GM12873 (cell line): ENCODE measurements at regions not wholly inside any gene's neighbourhood (a gene's known extent, or its start where the extent isn't known, plus 50 kb on each side); places are given as distances from the start of the nearest gene placed in this dataset.

ENCODE experiments used
- CTCF ChIP-seq: IDR thresholded peaks from 2 replicates; pipeline ENCODE4 v1.5.1; 2012; ENCODE audit warnings: low read depth, mild to moderate bottlenecking, moderate library complexity, low read length, control low read depth; ENCODE audit not compliant: insufficient read depth; ENCODE audit errors: missing control alignments

GRCh38 chr11:32325725-32326124 is 109.6 kb downstream of the WT1 start:
- no peak for TF ChIP-seq CTCF

DNA sequence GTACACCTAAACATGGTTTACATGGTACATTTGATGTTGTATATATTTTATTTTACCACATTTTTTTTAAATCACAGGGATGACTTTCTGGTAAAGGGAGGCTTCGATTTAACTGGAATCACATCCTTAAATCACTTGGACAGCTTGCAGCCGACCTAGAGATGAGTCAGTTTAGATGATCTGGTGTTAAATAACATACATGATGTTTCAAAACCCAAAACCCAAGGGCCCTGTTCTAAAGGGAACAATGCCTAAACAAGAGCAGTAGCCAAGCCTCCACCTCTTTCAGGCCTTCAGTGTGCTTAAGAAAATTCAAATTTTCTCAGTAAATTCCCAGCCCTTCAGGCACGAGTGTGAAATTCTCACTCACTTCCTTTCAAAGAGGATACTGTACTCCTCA is 108.8 kb downstream of the WT1 start:
- TF ChIP-seq CTCF, result no peak

GRCh38 chr11:32328392-32328791 is 106.9 kb downstream of the WT1 start:
- no peak for TF ChIP-seq CTCF

DNA sequence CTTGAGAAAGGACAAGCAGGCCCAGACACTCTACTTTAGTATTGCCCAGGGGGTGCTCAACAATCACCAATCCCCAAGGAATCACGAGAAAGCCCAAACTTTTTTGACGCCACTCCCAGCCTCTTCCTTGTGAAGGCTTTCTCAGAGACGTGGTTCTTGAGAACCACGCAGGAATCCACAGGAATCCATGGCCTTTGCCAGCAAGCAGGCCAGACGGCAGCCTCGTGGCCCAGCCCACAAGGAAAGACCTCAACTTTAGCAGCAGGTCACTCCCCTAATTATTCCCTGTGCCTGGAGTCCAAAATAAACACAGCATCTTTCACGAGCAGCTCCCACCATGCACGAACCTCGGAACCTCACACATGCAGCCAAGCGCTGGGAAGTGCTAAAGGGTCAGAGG is 104.2 kb downstream of the WT1 start:
- TF ChIP-seq CTCF, result no peak

DNA sequence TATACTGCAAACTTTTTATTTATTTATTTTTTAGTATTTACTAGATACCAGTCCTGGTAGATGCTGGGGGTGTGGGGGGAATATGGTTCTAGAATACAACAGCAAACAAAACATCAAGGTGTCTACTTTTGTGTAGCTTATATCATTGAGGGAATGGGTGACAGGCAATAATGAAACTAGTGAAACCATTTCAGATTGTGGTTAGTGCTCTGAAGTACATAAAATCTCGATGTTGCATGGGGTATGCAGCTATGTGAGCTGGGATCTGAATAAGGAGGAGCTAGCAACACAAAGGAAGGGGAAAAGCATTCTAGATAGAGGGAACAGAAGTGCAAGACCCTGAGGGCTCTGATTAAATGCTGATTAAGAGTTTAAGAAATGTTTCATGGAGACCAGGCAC is 103.5 kb downstream of the WT1 start:
- no peak for TF ChIP-seq CTCF

DNA sequence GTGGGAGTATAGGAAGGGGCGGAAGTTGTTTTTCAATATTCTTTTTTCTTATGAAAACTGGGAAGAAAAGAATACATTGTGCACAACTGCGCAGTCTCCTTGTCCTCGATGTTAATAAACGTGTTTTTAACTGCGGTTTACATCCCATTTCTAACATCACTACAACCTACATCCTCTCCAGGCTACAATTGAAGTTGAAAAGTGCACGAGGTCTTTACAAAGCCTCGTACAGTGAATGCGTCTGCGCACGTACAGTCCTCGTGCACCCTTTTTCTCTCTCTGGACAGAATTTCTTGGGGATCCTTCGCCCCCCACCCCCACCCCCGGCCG is 102.4 kb downstream of the WT1 start:
- TF ChIP-seq CTCF, result no peak

- TF ChIP-seq CTCF, result peak; percentile 34
Observed at GRCh38 chr11:32333320-32333991, 101.9 kb downstream of the WT1 start.
